NCI-H2227 (cell line): ENCODE measurements at regions not wholly inside any gene's neighbourhood (a gene's known extent, or its start where the extent isn't known, plus 50 kb on each side); places are given as distances from the start of the nearest gene placed in this dataset.

ENCODE experiments used
- DNase-seq: peaks from one replicate; lab custom pipeline; 2025; ENCODE audit not compliant: unreplicated experiment; lab: John Stamatoyannopoulos, UW

DNA sequence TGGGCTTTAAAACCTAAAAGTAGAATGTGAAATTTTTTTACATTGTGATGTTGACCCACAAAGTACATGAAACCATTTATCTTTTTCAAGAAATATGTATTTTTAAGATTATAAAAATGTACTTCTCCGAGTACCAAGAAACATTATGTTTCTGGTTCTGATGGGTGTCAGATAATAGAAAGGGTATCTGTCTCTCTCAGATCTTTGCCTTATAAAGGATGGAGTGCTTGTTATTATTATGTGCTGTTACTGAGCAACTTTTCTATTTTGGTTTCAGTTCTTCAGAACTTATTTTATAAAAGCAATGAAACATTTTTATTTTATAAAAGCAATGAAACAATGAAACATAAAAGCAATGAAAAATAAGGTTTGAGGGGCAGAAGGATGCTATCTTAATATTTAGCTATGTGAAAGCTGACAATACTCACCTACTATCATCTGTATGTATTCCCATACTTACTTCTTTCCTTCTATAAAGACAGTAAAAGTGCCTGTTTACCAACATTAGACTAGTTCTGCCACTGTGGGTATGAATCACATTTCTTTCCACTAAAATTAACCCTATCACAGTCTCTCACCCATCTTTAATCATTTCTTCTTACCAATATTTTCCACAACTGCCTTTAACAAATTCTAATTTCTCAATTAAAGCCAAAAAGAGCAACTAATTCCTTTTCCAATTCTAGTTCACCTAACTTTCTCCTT is 540.7 kb upstream of the KCNMB2 start:
- DNase-seq = no peak

DNA sequence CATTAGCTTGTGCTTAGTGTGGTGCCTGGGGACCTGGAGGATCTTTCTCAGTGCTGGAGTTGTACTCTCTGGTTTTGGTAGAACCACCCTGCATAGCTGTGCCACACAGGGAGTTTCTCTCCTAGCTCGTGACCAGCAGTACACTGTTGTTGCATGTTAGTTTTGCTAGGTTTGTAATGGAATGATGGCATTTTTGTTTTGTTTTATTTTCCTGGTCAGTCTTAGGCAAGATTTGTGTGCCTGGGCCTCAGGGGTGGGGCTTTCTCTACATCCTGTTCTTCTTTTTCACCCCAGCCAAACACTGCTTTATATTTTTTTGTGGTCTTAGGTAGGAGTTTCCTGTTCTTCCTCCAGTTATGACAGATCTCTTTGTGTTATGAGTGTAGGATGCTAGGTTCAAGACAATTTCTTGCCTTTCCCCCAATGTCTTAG is 534.5 kb upstream of the KCNMB2 start:
- no peak for DNase-seq

DNA sequence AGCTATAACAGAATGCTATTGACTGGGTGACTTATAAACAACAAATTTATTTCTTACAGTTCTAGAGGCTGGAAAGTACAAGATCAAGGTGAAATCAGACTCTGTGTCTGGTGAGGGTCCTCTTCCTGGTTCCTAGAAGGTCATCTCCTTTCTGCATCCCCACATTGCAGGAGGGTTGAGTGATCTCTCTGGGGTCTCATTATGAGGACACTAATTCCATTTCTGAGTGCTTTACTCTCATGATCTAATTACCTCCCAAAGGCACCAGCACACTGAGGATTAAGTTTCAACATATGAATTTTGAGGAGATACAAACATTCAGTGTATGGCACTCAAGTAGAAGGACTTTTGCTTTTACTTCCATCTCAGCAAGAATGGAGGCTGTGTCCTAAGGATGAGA is 534.1 kb upstream of the KCNMB2 start:
- no peak for DNase-seq

DNA sequence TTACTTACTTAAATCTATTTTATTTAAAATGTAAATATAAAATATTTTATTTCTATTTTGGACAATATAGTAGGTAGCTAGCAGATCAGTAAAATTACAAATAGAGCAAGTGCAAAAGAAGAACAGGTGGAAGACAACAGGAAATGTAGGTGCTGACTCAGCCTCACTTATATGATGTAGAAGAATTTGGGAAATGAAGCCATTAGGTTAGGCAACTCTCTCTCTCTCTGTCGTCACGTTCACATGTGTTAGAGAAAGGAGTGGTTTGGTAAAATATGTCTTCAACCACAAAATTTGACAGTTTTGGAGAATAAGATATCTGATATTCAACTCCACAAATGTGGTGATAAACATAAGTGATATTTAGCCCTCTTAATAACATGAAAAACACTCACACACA is 532.5 kb upstream of the KCNMB2 start:
- no peak for DNase-seq

DNA sequence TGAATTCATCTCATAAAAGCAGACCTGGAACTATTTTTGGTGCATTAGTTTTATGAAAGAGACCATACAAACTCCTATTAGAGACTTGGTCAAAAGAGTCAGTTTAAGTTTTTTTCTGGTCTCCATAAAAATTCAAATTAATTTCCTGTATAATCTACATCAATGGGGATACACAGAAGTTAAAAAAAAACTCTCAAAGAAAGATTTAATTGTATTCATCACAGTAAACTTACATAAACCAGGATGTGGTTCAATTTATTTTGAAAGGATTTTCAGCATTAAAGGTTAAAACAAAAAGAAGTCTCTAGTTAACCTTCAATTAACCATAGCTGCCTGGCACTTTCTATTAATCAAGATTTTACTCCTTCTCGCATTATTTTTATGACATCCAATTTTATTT is 530.3 kb upstream of the KCNMB2 start:
- no peak for DNase-seq

DNA sequence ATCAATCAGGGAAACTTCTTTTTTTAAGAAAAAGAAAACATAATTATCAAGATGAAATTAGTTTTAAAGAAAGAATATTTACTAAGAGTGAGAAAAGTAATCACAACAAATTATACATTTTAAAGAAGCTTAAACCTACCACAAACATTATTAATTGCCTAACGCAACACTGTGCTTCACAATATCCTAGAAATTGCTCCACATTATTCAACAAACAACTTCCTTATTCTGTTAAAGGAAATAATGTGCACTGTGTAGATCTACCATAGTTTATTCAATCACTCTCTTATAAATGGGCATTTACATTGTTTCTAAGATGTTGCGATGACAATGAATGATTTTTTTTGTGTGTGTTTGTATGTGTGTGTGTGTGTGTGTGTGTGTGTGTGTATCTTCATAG is 525.9 kb upstream of the KCNMB2 start:
- DNase-seq = no peak

DNA sequence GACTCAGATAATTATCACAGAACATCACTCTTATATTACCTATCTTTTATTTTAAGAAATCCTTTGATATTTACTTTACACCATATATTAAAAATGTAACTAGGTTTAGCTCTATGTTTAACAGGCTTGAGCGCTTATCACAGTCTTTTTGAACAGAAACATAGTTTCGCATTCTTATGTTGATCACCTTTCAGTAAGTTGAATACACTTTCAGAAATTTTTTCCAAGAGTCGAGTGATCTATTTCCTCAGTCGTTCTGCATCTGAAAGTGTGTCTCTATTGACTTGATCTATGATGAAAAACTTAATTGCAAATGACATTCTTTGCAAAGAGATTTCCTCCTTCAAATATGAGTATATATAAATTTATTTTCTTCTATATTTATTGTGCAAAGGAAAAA is 516.6 kb upstream of the KCNMB2 start:
- DNase-seq = no peak

DNA sequence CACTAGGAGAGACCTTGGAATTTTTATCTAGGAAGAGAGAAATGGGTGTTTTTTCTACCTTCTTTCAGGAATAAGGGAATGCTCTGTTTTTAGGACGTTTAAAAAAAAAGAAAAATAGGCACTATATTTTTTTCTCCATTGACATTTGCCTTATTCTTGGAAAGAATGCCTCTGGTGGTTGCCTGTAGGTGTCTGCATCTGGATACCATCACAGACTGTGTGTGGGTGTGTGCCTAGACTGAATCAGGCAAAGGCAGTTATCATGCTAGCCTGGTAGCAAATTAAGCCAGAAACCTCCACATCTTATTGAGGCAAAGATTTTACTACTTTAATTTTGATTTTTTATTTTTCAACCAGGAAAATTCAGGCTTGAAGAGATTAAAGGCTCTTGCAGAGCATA is 513.6 kb upstream of the KCNMB2 start:
- no peak for DNase-seq

DNA sequence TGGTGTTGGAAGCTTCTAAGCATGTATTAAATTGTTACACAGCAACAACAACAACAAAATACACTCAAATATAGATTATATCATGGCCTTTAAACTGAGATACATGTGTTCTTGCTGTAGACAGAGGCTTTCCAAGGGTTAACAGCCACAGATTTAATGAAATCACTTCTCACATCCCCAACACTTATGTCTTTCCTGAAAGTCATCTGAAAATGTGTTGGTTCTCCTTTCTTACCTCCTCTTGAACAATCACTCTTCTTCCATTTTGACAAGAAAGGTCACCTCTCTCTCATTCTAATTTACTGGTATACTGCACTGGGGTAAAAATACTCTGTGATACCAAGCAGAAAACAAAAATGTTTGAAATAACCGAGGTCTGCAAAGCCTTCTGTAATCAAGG is 507.3 kb upstream of the KCNMB2 start:
- DNase-seq = no peak

DNA sequence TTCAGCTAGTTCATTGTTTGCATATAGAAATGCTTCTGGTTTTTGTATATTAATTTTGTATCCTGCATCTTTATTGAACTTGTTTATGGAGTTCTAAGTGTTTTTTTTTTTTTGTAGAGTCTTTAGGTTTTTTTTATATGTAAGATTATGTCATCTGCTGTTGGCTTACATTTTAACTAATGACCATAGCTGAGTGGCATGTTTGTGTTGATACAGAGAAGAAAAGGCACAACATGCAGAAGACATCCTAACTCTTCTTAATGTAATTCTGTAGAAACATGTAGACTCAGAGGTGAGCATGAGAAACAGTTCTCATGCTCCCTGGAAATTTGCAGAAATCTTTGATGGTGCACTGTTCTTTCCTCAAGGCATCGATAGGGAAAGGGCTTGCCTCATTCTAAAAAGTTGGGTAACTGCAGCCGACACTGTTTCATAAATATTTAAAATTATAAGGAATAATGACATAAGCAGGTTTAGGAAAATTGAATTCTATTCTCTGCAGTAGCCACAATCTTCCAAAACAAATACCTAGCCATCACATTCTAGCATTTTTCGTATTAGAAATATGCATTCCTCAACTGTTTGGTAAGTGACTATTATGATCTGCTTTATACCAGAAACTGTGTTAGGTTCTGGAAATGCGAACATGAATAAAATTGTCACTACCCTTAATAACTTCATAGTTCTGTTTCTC is 499.6 kb upstream of the KCNMB2 start:
- no peak for DNase-seq

DNA sequence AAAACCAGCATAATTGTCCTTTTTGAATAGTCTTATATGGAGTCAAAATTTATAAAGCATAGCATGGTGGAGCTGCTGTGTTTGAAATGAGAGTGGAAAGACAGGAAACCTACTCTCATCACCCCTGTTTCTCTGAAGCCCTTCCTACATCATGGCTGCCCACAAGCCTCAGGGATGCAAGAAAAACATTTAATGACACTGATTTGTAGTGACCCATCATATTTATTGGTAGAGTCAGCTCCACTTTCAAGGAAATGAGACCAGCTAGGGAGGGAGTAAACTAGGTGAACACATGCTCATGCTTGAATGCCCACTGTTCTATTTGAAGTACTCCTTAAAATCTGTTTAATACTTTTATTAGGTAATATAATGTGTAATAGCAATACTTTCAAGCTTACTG is 494.3 kb upstream of the KCNMB2 start:
- no peak for DNase-seq

DNA sequence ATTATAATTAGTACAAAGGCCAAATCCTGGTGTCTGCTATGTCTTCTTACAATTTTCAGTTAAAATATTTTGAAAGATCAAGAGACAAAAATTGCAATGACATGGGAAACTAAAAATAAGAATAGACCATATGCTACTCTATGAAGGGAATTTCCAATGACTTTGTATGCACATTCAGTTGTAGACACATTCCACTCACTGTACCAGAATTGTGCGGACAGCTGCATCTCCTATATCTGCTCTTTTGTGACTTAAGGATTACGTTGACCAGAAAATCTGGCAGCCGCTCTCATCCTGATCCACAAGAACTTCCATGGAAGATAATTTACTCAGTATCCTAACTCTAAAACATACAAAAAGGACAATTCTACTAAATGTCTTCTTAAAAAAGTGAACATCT is 493.9 kb upstream of the KCNMB2 start:
- DNase-seq = no peak

DNA sequence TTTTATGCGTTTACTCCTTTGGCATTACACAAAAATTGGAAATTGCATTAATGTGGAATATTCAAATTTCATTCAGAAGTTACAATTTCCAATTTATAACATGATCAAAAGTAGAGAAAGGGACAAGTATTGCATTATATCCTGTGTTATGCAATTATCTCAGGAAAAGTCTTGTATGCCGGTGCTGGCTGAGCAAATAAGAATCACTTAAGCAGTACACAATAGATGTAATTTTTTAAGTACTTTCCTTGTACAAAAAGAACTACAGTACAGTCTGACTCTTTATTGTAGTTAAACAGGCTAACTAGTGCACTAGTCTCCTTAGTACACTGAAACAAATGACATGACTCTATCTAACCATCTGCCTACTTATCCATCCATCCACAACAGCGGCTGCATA is 493.2 kb upstream of the KCNMB2 start:
- DNase-seq = no peak

DNA sequence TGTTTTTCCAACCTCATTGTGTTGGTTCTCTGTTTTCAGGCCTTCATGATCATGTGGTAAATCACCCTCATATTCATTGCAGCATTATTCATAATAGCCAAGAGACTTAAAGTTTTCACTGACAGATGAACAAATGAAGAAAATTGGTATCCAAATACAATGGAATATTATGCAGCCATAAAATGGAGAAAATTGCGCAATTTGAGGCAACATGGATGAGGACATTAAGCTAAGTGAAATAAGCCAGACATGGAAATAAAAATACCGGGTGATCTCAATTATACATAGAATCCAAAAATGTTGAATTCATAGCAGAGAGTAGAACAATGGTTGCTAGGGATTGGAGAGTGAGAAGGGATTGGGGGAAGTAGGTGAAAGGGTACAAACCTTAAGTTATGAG is 491.9 kb upstream of the KCNMB2 start:
- no peak for DNase-seq

DNA sequence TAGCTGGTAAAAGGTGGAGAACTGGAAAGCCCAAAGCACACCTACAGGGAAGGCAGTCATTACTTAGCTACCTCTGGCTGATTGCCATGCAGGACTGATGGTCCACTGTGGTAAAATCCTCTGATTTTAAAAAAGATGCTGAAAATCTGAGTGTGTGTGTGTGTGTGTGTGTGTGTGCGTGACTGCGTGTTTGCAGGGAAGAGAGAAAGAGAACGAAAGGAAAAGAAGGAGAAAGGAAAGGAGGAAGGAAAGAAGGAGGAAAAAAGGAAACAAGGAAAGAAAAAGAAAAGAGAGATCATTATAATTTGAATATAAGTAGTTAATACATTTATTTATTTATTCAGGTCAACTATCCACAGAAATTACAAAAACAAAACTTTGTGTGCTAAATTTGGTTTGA is 488.7 kb upstream of the KCNMB2 start:
- no peak for DNase-seq

DNA sequence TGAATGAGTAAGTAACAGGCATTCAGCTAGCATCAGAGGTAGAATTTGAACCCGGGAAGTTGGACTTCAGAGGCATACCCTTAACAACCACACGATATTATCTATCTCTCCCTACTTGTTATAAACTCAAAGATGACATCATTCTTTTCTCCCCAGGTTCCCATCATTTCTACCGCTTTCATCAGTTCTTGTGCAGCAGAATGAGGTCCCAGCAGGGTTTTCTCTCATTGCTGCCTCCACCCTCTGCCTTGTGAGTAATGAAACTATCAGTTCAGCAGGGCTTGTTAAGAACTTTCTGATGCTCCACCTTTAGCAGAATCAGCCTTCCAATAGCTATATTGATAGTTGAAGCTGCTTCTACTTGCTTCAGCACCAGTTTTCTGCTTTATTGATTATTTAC is 487.5 kb upstream of the KCNMB2 start:
- no peak for DNase-seq

DNA sequence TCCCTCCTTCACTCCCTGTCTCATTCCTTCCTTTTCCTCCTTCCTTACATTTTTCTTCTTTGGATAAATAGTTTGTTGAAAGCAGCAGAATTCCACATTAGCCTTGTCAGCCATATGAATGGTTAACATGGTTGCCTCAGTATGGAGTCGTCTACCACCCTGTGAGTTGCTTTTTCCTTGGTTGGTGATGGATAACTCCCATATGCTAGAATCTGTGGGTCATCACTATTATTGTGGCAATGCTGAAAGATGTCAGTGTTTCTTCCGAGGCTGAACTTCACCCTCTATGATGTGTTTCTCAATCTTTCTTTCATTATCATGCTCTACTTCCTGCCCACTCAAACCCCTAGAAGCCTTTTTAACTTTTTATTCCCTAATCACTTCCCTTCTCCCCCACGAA is 481.8 kb upstream of the KCNMB2 start:
- no peak for DNase-seq

DNA sequence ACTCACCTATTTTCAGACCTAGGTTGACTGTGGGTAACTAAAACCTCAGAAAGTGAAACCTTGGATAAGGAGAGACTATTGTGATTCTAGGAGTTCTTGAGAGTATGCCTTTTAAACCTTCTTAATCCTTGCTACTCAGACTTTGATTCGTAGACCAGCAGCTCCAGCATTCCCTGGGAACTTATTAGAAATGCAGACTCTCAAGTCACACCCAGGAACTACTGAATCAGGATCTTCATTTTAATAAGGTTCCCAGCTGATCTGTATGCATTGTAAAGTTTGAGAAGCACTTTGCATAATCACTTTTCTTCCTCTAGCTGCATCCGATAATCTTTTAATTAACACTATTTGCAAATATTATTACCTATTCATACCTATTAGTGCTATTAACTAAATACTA is 480.3 kb upstream of the KCNMB2 start:
- DNase-seq = no peak

DNA sequence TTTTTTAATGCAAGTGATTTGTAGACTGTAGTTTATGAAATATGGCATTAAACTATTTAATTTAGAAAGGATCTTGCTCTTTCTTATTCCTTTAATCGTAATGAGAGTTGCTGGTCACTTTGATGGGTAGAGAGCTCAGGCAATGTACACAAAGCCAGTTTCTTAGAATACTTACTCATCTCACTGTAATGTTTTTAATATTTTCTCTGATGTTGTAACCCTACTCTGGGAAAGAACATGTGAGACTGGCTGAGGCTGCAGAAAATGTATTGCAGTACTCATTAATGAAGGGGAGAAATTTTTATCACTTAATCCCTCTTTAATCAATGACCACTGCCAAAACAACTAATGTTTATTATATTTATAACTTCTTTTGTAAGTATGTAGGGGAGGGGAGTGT is 479.4 kb upstream of the KCNMB2 start:
- DNase-seq = no peak

DNA sequence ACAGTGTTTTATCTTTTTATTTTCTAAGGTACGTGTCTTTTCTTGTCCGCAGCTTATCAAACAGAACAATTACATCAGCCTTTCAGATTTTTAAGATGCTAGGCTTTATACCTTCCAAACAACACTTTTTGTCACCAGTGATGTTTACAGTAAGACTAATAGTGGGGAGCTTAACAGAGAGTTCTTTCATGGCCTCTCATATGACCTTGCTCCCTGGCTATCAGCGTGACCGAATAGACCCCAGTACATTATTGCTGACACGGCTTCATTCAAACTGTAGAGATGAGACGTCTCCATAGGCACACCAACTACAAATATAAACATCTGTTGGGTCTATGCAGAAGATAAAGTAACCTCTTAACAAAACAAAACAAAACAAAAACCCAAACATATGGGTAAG is 477.6 kb upstream of the KCNMB2 start:
- no peak for DNase-seq

DNA sequence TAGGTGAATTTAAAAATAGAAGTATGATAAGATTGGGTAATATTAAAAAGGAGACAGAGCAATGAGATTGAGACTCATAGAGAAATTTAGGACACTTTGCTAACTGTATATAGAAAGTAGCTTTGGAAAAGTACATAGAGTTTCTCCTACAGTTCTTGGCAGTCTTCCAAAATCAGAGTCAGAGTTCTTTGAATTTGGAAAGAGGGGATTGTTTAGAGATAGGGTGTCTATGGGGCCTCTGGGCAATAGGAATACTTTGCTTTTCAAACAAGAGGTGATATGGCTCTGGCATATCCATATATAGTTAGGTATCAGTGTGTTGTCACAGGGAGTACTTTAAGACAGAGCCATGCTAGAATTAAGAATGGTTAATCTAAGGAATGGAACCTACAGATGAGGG is 477.1 kb upstream of the KCNMB2 start:
- DNase-seq = no peak

DNA sequence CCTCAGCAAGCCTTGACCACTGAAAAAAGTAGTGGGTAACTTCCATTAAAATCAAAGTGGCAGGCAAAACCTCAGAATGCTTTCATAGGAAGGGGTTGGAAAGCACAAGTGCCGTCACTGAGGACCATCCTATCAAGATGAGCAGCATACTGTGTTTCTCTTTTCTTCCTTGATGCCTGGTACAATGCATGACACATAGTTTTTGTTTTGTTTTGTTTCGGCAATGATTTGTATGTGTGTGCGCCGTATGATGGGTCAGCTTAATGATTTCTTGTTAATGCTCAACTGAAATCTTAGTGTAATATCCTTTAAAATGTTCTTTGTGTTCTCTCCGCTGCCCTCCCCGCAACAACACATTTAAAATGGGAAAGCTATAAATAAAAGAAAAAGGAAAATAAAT is 476.4 kb upstream of the KCNMB2 start:
- DNase-seq = no peak

DNA sequence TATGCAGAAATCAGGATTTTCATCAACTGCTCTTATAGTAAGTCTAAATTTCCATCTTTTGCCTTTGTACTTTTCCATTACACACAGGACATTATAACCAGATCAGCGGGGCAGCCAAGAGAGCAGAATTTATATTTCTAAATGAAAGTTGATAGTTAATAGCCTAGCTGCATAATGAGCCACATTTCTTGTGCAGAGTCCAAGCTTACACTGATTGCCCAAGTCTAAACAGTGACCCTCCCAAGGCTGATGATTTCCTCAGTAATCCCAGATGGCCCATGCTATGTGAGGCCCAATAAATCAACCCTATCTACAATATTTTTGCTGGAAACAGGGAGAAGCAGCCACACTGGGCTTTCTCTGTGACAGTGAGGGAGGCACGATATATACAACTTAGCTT is 475.8 kb upstream of the KCNMB2 start:
- DNase-seq = no peak
